Neural crest cell (in vitro differentiated cells): ENCODE measurements at regions not wholly inside any gene's neighbourhood (a gene's known extent, or its start where the extent isn't known, plus 50 kb on each side); places are given as distances from the start of the nearest gene placed in this dataset.

ENCODE experiments used
- DNase-seq: peaks from one replicate; pipeline ENCODE4 v3.0.0; 2021; ENCODE audit warnings: low read depth, mixed read lengths, low spot score
- H3K27ac Mint-ChIP-seq: one replicate; pipeline ENCODE4 v1.8.0; 2021; ENCODE audit warnings: mild to moderate bottlenecking, mixed read lengths; ENCODE audit not compliant: unreplicated experiment
- H3K27me3 Mint-ChIP-seq: 2 replicates; pipeline ENCODE4 v1.8.0; 2021; ENCODE audit warnings: low read depth, mild to moderate bottlenecking, mixed read lengths
- H3K36me3 Mint-ChIP-seq: 2 replicates; pipeline ENCODE4 v1.8.0; 2021; ENCODE audit warnings: low read depth, mild to moderate bottlenecking, mixed read lengths
- H3K4me1 Mint-ChIP-seq: 2 replicates; pipeline ENCODE4 v1.8.0; 2021; ENCODE audit warnings: mixed read lengths
- H3K4me3 Mint-ChIP-seq: one replicate; pipeline ENCODE4 v1.8.0; 2021; ENCODE audit warnings: mild to moderate bottlenecking, mixed read lengths
- H3K9me3 Mint-ChIP-seq: 2 replicates; pipeline ENCODE4 v1.8.0; 2021; ENCODE audit warnings: mixed read lengths
- TF ChIP-seq, protein P1 (sequence below): fragments of 200-600 bp; sonication (generic); conservative IDR thresholded peaks from 2 replicates; pipeline ENCODE4 v1.5.0; 2021; ENCODE audit warnings: antibody characterized with exemption, mild to moderate bottlenecking

DNA sequence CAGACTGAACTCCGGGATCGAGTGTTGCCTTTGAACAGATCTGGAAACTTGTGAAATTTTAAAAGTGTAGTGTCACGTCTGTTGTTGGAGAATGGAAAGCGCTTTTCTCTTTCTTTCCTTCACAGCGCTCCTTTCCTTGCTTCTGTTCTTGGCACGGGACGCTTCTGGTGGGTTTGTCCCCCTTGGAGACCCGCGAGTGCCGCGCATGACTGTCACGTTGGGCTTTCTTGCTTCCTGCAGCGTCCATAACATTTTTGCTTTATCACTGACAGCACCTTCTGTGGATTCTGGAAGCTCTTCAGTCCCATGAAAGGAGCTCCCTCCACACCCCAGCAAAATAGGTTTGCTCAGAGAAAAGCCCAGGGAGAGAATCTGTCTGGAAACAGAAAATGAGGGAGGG, 193.0 kb upstream of the TMEM132C start:
- Mint-ChIP-seq H3K36me3 (no peaks in the 10 kb centered on the region), H3K4me1 (peaks cover 6% of the 10 kb centered on the region), H3K4me3 (no peak overlapping the region), H3K27ac (no peak overlapping the region), H3K27me3 (peaks cover 5% of the 10 kb centered on the region), H3K9me3 (peaks cover 3% of the 10 kb centered on the region)
- TF ChIP-seq, protein P1, sequence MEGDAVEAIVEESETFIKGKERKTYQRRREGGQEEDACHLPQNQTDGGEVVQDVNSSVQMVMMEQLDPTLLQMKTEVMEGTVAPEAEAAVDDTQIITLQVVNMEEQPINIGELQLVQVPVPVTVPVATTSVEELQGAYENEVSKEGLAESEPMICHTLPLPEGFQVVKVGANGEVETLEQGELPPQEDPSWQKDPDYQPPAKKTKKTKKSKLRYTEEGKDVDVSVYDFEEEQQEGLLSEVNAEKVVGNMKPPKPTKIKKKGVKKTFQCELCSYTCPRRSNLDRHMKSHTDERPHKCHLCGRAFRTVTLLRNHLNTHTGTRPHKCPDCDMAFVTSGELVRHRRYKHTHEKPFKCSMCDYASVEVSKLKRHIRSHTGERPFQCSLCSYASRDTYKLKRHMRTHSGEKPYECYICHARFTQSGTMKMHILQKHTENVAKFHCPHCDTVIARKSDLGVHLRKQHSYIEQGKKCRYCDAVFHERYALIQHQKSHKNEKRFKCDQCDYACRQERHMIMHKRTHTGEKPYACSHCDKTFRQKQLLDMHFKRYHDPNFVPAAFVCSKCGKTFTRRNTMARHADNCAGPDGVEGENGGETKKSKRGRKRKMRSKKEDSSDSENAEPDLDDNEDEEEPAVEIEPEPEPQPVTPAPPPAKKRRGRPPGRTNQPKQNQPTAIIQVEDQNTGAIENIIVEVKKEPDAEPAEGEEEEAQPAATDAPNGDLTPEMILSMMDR: no peak
- DNase-seq: no peak

DNA sequence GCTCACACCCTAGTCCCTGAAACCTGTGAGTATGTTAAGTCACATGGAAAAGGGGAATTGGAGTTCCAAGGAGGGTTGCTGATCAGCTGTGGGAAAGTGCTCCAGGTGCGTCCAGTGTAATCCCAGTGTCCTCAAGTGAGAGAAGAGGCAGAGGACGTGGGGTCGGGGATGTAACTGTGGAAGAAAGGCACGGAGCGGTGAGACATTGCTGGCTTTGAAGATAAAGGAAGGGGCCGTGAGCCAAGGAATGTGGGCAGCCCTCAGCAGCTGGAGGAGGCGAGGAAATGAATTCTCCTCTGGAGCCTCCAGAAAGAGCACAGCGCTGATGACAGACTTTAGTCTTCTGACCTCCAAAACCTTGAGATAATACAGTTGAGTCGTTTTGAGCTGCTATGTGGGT, 191.6 kb upstream of the TMEM132C start:
- Mint-ChIP-seq H3K4me3 (no peak overlapping the region), H3K4me1 (peaks cover 7% of the 10 kb centered on the region), H3K36me3 (no peaks in the 10 kb centered on the region), H3K9me3 (peaks cover 3% of the 10 kb centered on the region), H3K27ac (no peak overlapping the region), H3K27me3 (peaks cover 5% of the 10 kb centered on the region)
- no peak for DNase-seq
- TF ChIP-seq, protein P1: no peak

DNA sequence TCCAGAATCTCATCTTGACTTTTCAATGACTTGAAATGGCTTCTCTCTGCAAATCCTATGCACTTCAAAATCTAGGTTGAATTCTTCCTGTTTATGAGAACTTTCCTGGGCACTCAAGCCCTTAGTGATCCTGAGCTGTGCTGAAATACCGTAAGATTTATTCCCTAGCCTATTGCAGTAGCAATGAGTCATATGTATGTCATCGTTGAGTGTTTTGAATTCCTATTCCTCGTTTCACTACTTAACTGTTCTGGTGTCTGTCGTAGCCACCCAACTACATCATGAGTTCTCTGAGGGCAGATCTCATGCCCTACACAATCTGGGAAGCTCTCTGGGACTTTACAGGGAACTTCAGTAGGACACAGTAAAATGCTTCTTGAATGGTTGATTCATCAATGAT, 190.8 kb upstream of the TMEM132C start:
- no peak overlapping the region for H3K4me3 Mint-ChIP-seq
- no peak for DNase-seq
- H3K36me3 Mint-ChIP-seq: no peaks in the 10 kb centered on the region
- H3K4me1 Mint-ChIP-seq: peaks cover 7% of the 10 kb centered on the region
- H3K9me3 Mint-ChIP-seq: peaks cover 3% of the 10 kb centered on the region
- H3K27me3 Mint-ChIP-seq: peaks cover 5% of the 10 kb centered on the region
- TF ChIP-seq, protein P1: no peak
- no peak overlapping the region for H3K27ac Mint-ChIP-seq

DNA sequence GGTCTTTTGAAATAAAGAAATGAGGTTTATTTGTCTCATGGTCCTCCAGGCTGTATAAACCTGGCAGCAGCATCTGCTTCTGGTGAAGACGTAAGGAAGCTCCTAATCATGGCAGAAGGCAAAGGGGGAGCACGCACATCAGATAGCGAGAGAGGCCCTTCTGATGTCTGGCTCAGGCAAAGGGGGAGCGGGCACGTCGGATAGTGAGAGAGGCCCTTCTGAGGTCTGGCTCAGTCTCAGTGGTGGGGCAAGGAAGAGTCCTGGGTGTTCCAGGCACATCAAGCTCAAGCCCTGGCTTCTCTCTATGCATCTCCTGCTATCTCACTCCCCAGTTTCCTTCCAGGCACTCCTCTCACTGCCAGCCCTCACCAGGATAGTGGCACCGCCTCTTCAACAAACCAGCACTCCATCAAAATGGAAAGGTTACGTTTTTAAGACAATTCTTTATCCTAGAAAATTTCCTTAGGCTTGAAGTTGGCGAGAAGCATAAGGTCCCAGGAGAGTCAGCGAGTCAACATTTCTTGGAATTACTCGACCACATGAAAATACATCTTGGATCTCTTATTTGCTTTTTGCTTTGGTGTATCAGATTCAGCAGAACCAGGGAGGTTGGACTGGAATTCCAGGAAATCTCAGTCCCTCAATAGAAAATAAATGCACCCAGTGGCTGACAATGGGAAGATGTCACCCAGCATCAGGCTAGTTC, 189.6 kb upstream of the TMEM132C start:
- Mint-ChIP-seq H3K27me3 (peaks cover 5% of the 10 kb centered on the region), H3K36me3 (no peaks in the 10 kb centered on the region), H3K4me1 (peaks cover 7% of the 10 kb centered on the region), H3K4me3 (no peak overlapping the region), H3K9me3 (peaks cover 3% of the 10 kb centered on the region), H3K27ac (no peak overlapping the region)
- no peak for DNase-seq
- TF ChIP-seq, protein P1: no peak

DNA sequence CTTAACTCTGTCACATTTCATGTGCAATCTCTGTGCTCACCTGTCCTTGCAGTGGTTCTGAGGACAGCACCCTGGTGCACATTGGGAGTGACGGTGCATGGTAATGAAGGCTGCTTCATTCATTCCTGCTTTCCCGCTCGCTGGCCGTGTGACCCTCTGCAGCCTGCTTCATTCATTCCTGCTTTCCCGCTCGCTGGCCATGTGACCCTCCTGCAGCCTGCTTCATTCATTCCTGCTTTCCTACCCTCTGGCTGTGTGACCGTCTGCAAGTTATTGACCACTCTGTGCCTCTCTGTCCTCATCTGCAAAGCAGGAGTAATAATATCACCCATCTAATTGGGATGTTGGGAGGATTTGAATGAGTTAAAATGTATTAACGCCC, 189.1 kb upstream of the TMEM132C start:
- H3K36me3 Mint-ChIP-seq: no peaks in the 10 kb centered on the region
- TF ChIP-seq, protein P1: no peak
- H3K4me1 Mint-ChIP-seq: peaks cover 7% of the 10 kb centered on the region
- H3K27me3 Mint-ChIP-seq: peaks cover 5% of the 10 kb centered on the region
- no peak overlapping the region for H3K4me3 Mint-ChIP-seq
- H3K27ac Mint-ChIP-seq: no peak overlapping the region
- DNase-seq: no peak
- H3K9me3 Mint-ChIP-seq: peaks cover 3% of the 10 kb centered on the region
